ENCODE measurements at regions not wholly inside any gene's neighbourhood (a gene's known extent, or its start where the extent isn't known, plus 50 kb on each side); places are given as distances from the start of the nearest gene placed in this dataset.

- intact Hi-C loops (cut with DNase I), result no loop called here
- no peak for ATAC-seq
- no peak for DNase-seq (ENCODE audit: missing footprints)
These were observed 500.0 kb upstream of the SETBP1 start for GRCh38 chr18:44180683-44181082.

DNA sequence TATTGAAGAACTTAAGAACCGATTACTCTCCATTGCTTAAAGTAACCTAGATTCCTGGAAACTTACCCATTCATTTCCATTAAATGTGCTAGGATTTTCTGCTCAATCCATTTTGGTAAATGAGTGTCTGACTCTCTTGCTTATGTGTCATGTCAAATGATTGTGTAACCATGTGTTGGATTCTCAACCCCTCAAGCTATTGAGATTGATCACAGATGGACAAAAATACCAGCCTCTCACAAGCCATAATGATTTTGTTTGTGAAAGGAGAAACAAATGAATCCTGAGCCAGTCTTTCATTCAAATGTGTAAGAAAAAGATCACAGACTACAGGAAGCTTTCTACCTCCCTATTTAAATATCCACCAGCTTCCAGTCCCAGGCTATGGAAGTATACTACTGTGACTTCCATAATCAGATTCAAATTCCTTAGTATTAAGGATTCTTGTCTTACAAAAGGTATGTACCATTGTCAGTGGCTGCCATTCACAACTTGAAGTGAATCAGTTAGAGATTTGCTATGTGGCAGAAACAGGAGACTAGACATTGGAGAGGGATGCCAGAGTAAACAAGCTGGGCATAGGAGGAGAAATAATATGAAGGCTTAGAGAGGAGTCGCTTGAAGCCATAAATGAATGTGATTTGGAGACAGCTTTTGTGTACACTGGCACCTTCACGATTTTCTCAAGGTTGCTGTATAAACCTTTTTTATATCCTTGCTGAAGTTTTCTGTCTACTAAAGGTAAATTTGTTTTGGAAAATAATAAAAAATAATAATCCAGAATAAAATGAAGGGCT lies 498.5 kb upstream of the SETBP1 start:
- intact Hi-C loops (cut with DNase I), result no loop called here
- ATAC-seq (no peak), DNase-seq (ENCODE audit: missing footprints) (no peak)

- intact Hi-C loops (cut with DNase I), result no loop called here
- no peak for DNase-seq (ENCODE audit: missing footprints)
- ATAC-seq, result no peak
These were observed 494.7 kb upstream of the SETBP1 start for GRCh38 chr18:44186001-44186400.

DNA sequence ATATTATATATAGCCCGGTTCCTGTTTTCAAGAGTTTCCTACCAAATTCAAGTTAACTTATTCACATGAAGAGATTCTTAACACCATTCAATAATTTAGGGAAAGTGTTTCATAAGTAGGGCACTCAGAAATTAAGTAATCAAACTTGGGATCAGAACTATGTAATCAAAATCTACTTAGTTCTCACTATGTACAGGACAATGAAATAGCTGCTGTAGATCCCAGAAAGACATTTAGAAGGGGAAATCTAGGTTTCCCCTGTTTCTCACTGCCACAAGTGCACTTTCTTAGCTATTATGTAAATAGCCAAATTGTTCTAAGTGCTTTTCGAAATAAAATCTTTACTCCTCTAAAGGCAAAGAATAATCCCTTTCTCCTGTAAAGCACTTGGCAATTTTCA lies 493.6 kb upstream of the SETBP1 start:
- intact Hi-C loops (cut with DNase I), result no loop called here
- no peak for DNase-seq (ENCODE audit: missing footprints)
- no peak for ATAC-seq

DNA sequence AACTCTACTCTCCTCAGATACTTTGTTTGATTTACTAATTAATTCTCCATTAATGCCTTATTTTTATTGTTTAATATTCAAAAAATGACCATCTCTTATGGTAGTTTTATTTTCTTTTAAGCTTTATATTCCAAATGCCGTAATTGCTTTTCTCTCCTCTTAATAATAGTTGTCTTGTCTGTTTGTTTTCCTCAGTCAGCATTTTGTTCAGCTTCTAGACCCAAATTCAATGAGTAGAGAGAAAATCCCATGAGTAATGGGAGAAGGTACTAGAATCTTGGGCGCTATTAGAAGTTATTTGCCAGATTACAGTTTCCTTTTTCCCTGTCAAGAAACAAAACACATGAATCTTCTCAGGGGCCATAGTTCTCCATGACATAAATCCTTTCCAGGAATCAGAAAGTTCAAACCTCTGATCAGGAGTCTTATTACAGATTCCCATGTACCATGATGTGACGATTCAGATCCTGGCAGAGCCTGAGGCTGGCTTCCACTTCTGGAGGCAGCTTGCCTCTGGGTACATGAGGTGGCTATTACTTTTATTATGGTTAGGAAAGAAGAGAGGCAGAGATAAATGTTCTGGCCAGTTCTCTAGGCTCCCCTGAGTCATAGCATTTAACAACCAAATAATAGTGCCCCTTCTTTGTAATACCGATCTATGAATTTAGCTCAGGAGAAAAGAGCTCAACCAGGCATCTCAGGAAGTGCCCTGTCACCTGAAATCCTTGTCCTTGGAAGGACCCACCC lies 485.1 kb upstream of the SETBP1 start:
- DNase-seq (ENCODE audit: missing footprints) (no peak), ATAC-seq (no peak)
- intact Hi-C loops (cut with DNase I), result no loop called here

DNA sequence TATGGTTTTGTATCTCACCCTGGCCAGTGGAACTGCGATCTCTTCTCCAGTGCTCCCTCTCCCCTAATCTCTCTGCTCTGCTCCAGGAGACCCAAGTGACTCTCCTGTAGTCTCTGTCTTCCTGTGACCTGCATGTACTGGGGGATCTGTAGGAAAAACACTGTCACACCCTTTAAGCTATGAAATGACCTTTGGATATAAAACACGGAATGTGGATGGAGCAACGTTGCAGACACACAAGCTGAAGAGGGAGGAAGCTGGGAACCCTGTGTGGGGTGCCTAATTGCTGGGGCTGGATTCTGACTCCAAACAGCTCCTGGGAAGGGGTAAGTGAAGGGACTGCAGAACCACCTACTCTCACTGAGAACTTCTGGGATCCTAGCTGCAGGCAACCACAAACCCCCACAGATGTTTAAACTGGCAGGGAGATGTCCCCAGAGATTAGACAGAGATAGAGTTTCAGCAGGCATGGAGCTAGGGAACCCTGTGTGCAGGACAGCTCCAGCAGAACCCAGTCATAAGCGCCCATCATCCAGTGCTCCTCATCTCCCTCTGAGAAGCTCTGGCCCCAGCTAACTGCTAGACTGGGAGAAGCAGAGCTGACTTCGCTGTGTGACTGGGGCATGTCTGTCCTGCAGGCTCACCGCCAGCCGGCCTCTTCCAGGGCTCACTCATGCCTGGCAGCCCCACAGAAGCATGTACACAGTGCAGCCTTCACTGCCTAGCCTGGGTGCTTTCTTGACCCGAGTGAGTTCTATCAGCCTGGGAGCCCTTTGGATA lies 482.7 kb upstream of the SETBP1 start:
- ATAC-seq, result no peak
- DNase-seq (ENCODE audit: missing footprints), result no peak
- intact Hi-C loops (cut with DNase I), result no loop called here

GRCh38 chr18:44198612-44199284 lies 481.9 kb upstream of the SETBP1 start:
- DNase-seq (ENCODE audit: missing footprints), result no peak
- no peak for ATAC-seq
- intact Hi-C loops (cut with DNase I), result no loop called here

DNA sequence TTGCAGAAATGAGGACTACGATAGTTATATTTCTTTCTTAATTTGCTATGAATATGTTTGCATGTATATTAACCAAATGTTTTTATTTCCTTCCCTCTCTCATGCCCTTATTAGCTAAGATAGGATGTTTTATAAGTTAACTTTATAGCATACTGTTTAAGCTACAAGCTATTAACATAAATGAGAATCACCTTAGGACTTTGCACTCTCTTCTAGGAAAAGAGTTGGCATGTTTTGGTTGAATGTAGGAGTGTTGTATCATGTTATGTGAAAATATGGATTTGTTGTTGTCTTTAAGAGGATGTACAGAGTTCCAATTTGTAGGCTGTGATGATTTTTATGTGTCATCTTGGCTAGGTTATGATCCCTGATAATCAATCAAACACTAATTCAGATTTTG lies 467.4 kb upstream of the SETBP1 start:
- DNase-seq (ENCODE audit: missing footprints), result no peak
- intact Hi-C loops (cut with DNase I), result no loop called here
- no peak for ATAC-seq

DNA sequence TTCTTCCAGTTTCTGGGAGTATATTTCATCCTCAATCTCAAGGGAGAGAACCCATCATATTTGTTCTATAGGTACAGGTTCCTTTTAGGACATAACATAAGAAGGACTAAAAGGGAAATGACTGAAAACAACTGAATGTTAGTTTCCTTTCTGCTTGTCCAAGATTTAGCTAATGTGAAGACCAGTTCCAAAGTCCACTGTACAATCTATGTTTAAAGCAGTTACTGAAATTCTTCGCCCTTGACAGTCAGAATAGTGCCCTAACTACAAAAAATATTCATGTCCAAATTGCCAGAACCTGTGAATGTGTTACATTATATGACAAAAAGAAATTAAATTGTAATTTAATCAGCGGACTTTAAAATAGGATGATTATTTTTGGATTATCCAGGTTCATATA lies 466.3 kb upstream of the SETBP1 start:
- intact Hi-C loops (cut with DNase I), result no loop called here
- no peak for ATAC-seq
- no peak for DNase-seq (ENCODE audit: missing footprints)

DNA sequence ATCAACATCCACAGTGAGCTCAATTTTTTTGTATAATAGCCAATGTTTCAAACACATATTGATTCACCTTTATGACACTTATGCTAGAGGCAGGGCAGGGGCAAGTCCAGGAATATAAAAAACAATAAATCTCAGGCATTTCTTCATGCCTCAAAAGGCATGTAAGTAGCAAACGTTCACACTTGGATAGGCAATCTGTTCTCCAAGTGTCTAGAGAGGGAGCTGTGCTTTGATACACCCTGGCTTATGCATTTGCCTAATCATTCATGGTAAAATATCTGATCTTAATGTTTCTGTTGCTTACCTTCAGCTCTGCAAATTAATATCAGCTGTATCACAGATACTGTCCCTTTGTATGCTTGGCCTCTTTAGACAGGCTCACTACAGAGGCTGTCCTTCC lies 464.5 kb upstream of the SETBP1 start:
- no peak for ATAC-seq
- intact Hi-C loops (cut with DNase I), result no loop called here
- no peak for DNase-seq (ENCODE audit: missing footprints)

DNA sequence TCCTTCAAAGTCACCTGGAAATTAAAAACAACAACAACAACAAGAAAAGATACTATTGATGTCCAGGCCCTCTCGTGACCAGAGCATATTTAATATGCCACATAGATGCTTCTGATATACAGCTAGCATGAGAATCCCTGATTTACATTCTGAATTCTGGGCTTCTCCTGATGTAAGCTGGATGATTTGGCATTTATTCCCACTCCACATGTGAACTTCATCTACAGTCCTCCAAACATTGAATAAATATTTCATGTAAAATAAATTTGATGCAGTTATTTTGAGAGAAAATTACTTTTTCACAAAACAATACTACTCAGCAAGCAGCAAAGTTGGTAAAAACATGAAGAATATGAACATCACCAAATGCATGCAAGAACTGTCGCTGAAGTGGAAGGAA lies 453.2 kb upstream of the SETBP1 start:
- intact Hi-C loops (cut with DNase I), result no loop called here
- no peak for ATAC-seq
- DNase-seq (ENCODE audit: missing footprints), result no peak

DNA sequence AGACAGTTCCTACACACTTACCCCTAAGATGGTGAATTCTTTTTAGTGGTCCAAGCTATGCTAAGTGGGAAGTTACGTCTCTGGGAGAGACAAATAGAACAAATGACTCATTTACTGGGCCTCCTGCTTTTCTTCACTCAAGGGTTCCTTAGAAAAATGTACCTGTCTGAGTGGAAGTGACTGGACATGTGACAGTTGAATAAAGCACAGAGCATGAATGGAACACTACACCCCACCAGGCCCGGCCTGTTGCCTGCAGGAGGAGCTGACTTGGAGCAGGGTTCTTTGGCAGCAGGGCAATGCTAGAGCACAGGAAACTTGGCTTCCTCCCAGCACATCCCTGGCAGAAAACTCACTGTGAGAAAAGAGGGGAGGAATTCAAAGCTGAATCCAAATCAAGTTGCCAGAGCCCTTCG lies 451.0 kb upstream of the SETBP1 start:
- intact Hi-C loops (cut with DNase I), result no loop called here
- DNase-seq (ENCODE audit: missing footprints) (peak; percentile 83), ATAC-seq (peak; percentile 97)

- intact Hi-C loops (cut with DNase I), result no loop called here
- DNase-seq (ENCODE audit: missing footprints), result no peak
- no peak for ATAC-seq
These were observed 448.8 kb upstream of the SETBP1 start for GRCh38 chr18:44231936-44232335.

- no peak for ATAC-seq
- no peak for DNase-seq (ENCODE audit: missing footprints)
- intact Hi-C loops (cut with DNase I), result no loop called here
These were observed 448.2 kb upstream of the SETBP1 start for GRCh38 chr18:44232500-44232899.

GRCh38 chr18:44238454-44238853 lies 442.2 kb upstream of the SETBP1 start:
- DNase-seq (ENCODE audit: missing footprints) (no peak), ATAC-seq (no peak)
- intact Hi-C loops (cut with DNase I), result no loop called here

DNA sequence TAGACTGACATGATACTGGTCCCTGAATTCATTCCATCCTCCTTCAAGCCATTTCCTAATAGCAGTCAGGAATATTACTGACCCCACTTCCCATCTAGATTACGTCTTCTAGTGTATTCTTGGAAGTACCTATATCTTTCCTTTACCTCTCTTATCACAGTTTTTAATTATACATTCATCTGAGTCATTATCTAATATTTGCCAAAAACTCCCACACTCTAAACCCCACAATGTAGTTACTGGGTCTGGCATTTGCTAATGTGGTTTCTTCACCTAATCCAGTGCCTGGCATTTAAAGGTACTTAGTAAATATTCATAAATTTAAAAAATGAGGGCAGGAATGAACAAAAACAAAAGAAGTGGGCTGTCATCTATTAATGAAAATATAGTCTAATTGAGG lies 441.8 kb upstream of the SETBP1 start:
- ATAC-seq, result no peak
- no peak for DNase-seq (ENCODE audit: missing footprints)
- intact Hi-C loops (cut with DNase I), result no loop called here

- DNase-seq (ENCODE audit: missing footprints) (no peak), ATAC-seq (no peak)
- intact Hi-C loops (cut with DNase I), result no loop called here
These were observed 439.7 kb upstream of the SETBP1 start for GRCh38 chr18:44241020-44241419.

GRCh38 chr18:44245019-44245418 lies 435.7 kb upstream of the SETBP1 start:
- DNase-seq (ENCODE audit: missing footprints) (no peak), ATAC-seq (no peak)
- intact Hi-C loops (cut with DNase I), result no loop called here

GRCh38 chr18:44246001-44246400 lies 434.7 kb upstream of the SETBP1 start:
- no peak for ATAC-seq

More at GRCh38 chr18:44246001-44246400, 434.7 kb upstream of the SETBP1 start:
- no peak for DNase-seq (ENCODE audit: missing footprints)
- intact Hi-C loops (cut with DNase I), result no loop called here
